ENCODE measurements at regions not wholly inside any gene's neighbourhood (a gene's known extent, or its start where the extent isn't known, plus 50 kb on each side); places are given as distances from the start of the nearest gene placed in this dataset.

DNA sequence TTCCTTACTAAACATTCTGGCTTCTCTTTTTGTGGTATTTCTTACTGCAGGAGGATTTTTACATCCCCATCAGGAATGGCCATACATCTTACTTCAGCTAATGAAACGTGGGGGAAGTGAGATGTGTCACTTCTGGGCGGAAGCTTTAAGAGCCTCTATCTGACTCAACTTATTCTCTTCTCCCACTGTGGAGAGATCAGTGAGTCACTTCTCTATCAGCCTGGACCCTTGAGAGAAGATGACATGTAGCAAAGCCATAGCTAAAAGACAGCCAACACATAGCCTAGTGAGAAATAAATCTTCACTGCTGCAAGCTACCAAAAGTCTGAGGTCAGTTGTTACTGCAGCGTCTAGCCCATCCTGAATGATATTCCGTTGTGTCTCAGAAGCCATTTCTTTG is 1066.7 kb upstream of the RBFOX1 start:
- no peak overlapping the region for H3K4me3 ChIP-seq
- H3K4me1 ChIP-seq = no peaks in the 10 kb centered on the region
- H3K9me3 ChIP-seq = no peaks in the 10 kb centered on the region
- no peaks in the 10 kb centered on the region for H3K36me3 ChIP-seq
- DNase-seq = no peak
- H3K9ac ChIP-seq (ENCODE audit: low read depth in 2 of 2, low read length in 2 of 2) = no peak overlapping the region
- intact Hi-C loops (cut with DNase I) = no loop called here
- no peak overlapping the region for H3K27ac ChIP-seq
- TF ChIP-seq, protein P1, sequence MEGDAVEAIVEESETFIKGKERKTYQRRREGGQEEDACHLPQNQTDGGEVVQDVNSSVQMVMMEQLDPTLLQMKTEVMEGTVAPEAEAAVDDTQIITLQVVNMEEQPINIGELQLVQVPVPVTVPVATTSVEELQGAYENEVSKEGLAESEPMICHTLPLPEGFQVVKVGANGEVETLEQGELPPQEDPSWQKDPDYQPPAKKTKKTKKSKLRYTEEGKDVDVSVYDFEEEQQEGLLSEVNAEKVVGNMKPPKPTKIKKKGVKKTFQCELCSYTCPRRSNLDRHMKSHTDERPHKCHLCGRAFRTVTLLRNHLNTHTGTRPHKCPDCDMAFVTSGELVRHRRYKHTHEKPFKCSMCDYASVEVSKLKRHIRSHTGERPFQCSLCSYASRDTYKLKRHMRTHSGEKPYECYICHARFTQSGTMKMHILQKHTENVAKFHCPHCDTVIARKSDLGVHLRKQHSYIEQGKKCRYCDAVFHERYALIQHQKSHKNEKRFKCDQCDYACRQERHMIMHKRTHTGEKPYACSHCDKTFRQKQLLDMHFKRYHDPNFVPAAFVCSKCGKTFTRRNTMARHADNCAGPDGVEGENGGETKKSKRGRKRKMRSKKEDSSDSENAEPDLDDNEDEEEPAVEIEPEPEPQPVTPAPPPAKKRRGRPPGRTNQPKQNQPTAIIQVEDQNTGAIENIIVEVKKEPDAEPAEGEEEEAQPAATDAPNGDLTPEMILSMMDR (IDR thresholded peaks at IDR 0.05) = no peak
- H3K27me3 ChIP-seq = no peaks in the 10 kb centered on the region

DNA sequence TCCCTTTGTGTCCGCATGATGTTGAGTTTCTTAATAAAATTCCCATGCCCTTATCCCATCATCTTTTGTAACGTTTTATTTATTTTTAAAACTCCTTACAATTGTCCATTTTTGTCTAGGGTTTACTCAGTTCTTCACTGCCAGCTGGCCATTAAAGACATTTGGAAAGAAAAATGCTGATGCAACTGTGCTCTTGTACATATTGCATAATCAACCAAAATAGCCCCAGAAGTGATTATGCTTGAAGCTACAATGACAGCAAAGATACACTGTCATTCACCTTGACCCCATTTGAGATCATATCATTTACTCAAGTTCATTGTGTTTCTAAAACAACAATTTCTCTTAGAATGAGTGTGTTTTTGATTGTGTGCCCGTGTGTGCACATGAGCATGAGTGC is 1074.6 kb upstream of the RBFOX1 start:
- TF ChIP-seq, protein P1 (IDR thresholded peaks at IDR 0.05) = no peak
- Histone ChIP-seq H3K36me3 (no peaks in the 10 kb centered on the region), H3K27ac (no peak overlapping the region), H3K9me3 (no peaks in the 10 kb centered on the region), H3K9ac (ENCODE audit: low read depth in 2 of 2, low read length in 2 of 2) (no peak overlapping the region), H3K4me3 (no peak overlapping the region), H3K27me3 (no peaks in the 10 kb centered on the region), H3K4me1 (no peaks in the 10 kb centered on the region)
- no peak for DNase-seq
- intact Hi-C loops (cut with DNase I) = no loop called here

GRCh38 chr16:6252541-6252940 is 1080.1 kb upstream of the RBFOX1 start:
- H3K36me3 ChIP-seq = no peaks in the 10 kb centered on the region
- H3K27ac ChIP-seq = no peak overlapping the region
- no peak overlapping the region for H3K4me3 ChIP-seq
- H3K9ac ChIP-seq (ENCODE audit: low read depth in 2 of 2, low read length in 2 of 2) = no peak overlapping the region
- H3K4me1 ChIP-seq = no peaks in the 10 kb centered on the region
- intact Hi-C loops (cut with DNase I) = no loop called here
- H3K27me3 ChIP-seq = no peaks in the 10 kb centered on the region
- H3K9me3 ChIP-seq = no peaks in the 10 kb centered on the region
- DNase-seq = no peak
- TF ChIP-seq, protein P1 (IDR thresholded peaks at IDR 0.05) = no peak

DNA sequence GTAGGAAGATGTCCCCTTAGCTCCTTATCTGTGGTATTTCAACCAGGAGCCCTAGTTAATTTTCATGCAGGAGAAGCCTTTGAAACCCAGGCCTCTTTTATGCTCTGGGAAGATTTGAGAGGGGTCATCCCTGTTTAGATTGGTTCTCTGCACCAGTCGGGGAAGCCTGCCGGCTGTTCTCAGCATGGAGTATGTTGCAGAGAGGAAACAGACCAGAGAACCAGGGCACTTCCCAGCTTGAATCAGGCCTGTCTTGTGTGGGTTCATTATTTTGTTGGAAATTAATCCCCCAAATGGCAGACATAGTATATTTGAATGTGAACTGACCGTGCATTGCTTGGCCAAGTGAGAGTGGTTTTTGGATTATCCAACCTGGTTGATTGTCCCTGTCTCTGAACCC is 1082.1 kb upstream of the RBFOX1 start:
- Histone ChIP-seq H3K36me3 (no peaks in the 10 kb centered on the region), H3K4me1 (no peaks in the 10 kb centered on the region), H3K27me3 (no peaks in the 10 kb centered on the region), H3K9ac (ENCODE audit: low read depth in 2 of 2, low read length in 2 of 2) (no peak overlapping the region), H3K27ac (no peak overlapping the region), H3K4me3 (no peak overlapping the region), H3K9me3 (no peaks in the 10 kb centered on the region)
- DNase-seq = no peak
- intact Hi-C loops (cut with DNase I) = no loop called here
- TF ChIP-seq, protein P1 (IDR thresholded peaks at IDR 0.05) = no peak

DNA sequence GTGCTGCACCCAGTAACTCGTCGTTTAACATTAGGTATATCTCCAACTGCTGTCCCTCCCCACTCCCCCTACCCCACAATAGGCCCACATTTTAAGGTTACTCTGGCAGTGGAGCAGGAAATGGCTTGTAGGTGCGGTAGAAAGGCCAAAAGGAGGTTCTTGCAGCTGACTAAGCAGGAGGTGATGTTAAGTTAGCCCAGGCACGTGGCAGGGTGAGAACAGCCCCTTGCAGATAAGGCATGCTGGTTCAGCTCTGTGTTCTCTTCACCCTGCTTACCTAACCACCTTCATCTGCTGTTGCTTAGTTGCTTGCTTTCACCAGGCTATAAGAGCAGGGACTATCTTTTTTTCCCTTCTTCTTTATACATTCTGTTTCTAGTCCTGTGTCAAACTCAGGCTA is 1082.8 kb upstream of the RBFOX1 start:
- Histone ChIP-seq H3K9me3 (no peaks in the 10 kb centered on the region), H3K36me3 (no peaks in the 10 kb centered on the region), H3K9ac (ENCODE audit: low read depth in 2 of 2, low read length in 2 of 2) (no peak overlapping the region), H3K4me3 (no peak overlapping the region), H3K27ac (no peak overlapping the region), H3K4me1 (no peaks in the 10 kb centered on the region), H3K27me3 (no peaks in the 10 kb centered on the region)
- TF ChIP-seq, protein P1 (IDR thresholded peaks at IDR 0.05) = no peak
- no peak for DNase-seq
- intact Hi-C loops (cut with DNase I) = no loop called here

DNA sequence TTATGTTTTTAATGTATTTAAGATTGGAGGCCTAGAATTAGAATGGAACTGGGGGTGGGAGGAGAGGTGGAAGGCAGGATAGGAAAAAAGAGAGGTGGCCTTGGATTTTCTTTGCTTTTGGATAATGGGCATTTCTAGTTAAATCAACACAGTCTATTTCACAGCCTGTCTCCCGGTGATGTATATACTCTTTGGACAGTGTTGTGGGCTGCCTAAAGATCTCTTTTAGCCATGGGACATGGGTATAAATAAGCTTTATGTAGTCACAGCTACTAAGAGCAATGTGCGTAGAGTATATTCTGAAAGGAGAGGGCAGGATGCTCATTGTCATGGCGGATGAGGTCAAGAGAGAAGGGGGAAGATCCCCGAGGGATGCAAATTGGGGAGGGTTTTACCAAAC is 1084.4 kb upstream of the RBFOX1 start:
- TF ChIP-seq, protein P1 (IDR thresholded peaks at IDR 0.05) = no peak
- H3K9me3 ChIP-seq = no peaks in the 10 kb centered on the region
- H3K4me1 ChIP-seq = no peaks in the 10 kb centered on the region
- intact Hi-C loops (cut with DNase I) = no loop called here
- no peak overlapping the region for H3K4me3 ChIP-seq
- no peaks in the 10 kb centered on the region for H3K27me3 ChIP-seq
- no peak for DNase-seq
- H3K9ac ChIP-seq (ENCODE audit: low read depth in 2 of 2, low read length in 2 of 2) = no peak overlapping the region
- H3K36me3 ChIP-seq = no peaks in the 10 kb centered on the region
- no peak overlapping the region for H3K27ac ChIP-seq

Measured in colonic mucosa (tissue), 4 donors.